ENCODE measurements at regions not wholly inside any gene's neighbourhood (a gene's known extent, or its start where the extent isn't known, plus 50 kb on each side); places are given as distances from the start of the nearest gene placed in this dataset.
"Not testable (repeated sequence)": the region's sequence is repeated elsewhere in the genome, so short reads cannot be mapped to it uniquely, and the experiment has no call there.

- DNase-seq: no peak
Observed at GRCh38 chr5:67732471-67732870, 483.1 kb upstream of the PIK3R1 start.

- DNase-seq: no peak
Observed at GRCh38 chr5:67731886-67732285, 483.7 kb upstream of the PIK3R1 start.

- DNase-seq: no peak
Observed at GRCh38 chr5:67730917-67731474, 484.6 kb upstream of the PIK3R1 start.

GRCh38 chr5:67728326-67728890, 487.1 kb upstream of the PIK3R1 start:
- no peak for DNase-seq

DNA sequence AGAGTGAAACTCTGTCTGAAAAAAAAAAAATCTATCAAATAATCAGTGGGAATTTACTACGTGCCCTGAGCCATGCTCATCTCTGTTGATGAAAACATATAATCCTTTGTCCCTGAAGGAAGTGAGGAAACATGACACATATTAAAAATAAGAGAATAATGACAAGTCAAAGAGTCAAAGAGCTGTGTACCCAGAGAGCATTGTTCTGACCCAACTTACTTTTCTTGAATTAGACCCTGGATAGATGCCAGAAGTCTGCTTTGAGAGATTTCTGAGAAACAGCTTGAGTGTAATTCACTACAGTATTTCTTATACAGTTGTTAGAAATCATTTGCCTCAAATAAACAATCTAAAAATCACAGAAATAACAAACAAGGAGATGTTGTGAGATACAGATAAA, 490.0 kb upstream of the PIK3R1 start:
- DNase-seq: no peak

DNA sequence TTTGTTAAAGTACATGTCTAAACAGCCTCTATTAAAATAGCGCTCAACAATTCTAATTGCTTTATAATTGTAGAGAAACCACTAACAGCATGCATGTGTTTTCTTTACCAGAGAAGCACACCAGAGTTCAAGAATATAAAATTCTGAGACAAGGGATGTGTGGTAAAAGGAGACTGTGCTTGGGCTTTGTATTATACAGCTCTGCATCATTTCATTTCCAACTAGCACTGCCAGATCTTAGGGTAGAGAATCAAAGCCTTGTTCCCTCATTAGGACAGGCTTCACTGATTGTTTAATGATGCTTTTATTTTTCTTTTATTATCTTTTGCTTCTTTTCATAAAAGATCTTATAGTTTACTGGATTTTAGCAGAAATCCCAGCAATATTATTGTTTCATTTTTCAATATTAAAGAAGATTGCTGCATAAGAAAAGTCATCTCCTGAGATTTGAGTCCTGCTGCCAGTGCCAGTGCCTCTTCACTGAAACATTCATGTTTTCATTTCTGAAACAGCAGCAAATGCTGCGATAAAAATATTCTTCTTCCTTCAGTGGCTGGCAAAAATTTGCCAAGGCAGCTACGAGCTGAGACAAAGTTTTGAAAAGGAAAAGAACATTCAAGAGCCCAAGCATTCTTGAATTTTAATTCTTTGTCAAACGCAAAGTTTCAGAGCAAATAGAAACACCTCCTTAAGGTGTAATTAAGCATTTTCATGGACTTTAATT, 491.0 kb upstream of the PIK3R1 start:
- no peak for DNase-seq

GRCh38 chr5:67723873-67724272, 491.7 kb upstream of the PIK3R1 start:
- no peak for DNase-seq

DNA sequence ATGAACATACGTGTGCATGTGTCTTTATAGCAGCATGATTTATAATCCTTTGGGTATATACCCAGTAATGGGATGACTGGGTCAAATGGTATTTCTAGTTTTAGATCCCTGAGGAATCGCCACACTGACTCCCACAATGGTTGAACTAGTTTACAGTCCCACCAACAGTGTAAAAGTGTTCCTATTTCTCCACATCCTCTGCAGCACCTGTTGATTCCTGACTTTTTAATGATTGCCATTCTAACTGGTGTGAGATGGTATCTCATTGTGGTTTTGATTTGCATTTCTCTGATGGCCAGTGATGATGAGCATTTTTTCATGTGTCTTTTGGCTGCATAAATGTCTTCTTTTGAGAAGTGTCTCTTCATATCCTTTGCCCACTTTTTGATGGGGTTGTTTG, 493.0 kb upstream of the PIK3R1 start:
- DNase-seq: not testable (repeated sequence)

DNA sequence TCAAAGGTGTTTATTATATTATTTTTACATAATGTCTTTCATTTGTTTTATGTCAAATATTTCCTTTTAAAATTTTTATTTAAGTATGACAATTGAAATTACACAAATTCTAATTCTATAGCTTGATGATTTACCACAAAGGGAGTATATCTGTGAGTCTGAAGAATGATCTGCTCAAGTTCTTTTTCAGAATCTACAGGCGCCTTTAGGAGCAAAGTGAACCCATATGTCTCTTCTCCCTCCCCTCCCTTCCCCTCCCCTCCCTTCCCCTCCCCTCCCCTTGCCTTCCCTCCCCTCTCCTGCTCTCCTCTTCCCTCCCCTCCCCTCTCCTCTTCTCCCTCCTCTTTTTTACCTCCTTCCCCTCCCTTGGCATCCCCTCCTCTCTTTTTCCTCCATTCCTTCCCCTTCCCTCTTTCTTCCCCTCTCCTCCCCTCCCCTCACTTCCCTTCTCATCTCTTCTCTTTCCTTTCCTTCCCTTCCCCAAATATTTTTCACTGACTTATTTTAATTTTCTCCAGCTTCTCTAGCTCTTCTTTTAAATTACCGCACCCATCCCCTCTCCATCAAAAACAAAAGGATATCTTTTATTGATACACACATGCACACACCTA, 495.3 kb upstream of the PIK3R1 start:
- DNase-seq: no peak

GRCh38 chr5:67702008-67702407, 505.4 kb upstream of the CD180 start:
- DNase-seq: no peak

DNA sequence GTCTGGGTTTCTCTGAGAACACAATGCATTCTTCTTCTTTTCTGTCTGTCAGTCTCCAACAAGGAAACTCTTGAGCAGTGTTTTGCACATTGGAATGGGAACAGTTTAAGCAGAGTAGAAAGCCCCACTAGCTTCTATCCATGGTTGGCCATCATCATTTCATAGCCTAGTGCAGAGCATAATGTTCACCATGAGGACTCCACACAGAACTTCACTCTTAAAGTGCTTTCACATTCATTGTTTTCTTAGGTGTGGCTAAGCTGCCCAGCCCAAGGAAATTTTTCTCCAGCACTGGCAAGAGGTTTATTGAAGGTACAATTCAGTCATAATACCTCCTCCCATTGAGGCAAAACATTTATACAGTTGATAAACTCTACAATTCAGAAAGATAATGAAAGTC, 503.0 kb upstream of the CD180 start:
- DNase-seq: no peak

GRCh38 chr5:67696446-67696845, 499.8 kb upstream of the CD180 start:
- no peak for DNase-seq

DNA sequence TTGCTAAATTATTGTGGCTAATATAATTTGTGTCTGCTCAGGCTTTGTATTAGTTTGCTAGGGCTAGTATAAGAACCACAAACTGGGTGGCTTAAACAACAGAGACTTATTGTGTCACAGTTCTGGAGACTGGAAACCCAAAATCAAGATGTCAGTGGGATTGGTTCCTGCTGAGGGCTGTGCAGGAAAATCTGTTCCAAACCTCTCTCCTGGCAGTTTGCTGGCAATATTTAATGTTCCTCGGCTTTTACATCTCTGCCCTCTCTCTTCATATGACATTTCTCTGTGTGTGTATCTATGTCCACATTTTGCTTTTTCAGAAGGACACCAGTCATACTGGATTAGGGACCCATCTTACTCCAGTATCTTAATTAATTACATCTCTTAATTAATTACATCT, 498.8 kb upstream of the CD180 start:
- no peak for DNase-seq

DNA sequence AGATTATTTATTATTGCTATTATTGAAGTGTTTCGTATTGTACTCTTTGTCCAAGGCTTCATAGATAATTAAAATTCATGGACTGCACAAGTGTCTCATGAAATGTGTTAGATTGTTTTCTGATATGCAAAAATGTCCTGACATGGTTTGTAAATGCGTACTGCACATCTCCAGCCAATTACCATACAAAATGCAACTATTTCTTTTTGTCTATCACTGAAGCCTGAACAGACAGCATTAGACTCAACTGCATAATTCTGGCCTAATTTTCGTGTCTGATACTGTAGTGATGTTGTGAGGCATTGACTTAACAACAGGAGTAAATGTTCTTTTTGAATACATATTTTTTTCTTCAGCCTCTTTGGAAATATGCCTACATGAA, 498.2 kb upstream of the CD180 start:
- DNase-seq: no peak

DNA sequence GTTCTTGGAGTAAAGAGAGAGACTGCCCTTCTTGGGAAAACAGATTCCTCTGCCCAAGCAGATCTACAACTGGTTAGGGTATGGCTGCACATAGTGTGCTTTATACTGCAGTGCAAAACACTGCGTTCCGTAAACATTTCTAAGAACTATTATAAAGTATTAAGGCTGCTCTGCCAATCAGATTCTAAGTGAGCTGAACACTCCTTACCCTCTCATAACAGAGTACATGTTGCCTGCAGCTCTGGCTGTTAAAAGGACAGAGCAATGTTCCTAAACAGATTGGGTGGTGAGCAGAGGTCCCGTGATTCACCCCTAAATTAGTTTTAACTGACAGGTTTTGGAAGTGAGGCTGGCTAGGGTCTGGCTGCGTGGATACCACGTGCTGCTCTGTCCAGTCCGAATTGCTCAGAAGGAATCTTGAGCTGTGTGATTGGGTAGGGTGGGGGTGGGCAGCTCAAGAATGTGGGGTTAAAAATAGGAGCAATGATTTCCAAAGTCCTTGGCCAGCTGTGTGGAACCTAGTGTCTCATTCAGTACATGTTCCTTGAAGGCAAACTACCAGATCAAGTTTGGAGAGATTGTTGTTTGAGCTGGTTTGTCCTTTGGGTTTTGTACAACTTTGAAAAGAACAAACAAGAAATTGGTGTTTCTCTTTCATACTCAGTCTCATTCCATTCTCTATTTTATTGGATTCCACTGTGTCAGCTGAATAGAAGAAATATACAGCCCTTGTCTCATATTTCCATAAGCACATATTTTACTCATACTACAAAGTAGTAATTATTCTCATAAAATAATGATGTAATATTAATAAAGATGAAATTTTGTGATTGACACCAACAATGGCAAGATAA, 497.6 kb upstream of the CD180 start:
- no peak for DNase-seq

GRCh38 chr5:67686746-67687145, 490.1 kb upstream of the CD180 start:
- no peak for DNase-seq

DNA sequence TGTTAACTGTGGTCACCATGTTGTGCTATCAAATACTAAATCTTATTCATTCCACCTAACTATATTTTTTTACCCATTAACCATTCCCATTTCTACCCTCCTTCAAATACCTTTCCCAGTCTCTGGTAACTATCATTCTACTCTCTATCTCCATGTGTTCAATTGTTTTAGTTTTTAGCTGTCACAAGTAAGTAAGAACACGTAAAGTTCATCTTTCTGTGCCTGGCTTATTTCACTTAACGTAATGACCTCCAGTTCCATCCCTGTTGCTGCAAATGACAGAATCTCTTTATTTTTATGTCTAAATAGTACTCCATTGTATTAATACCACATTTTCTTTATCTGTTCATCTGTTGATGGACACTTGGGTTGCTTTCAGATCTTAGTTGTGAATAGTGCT, 485.1 kb upstream of the CD180 start:
- DNase-seq: no peak

- DNase-seq: no peak
Observed at GRCh38 chr5:67680099-67680498, 483.5 kb upstream of the CD180 start.

DNA sequence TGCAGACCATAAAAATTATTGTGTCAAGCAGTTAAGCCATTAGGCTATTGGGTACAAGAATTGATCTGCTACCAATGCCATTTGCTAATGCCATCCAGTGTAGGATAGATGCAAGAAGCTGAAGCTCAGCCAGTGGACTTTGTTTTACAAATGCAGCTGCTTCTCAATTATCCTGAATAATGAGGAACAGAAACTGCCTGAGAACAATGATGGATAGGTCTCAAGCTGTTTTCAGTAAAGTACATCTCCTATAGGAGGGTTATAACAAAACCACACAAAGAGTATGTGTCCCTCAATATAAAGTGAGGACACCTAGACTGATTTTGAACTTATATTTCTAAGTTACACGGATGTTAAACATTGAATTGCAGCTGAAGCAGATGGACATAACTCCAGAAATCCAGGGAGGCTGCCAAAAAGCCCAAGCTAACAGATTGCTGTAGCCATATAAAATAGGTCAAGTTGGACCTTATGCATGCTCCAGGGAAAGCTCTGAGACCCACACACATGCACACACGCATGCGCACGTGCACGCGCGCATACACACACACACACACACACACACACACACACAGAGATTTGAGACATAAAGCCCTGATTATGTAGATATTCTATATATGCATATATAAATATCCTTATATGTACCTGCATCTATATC, 482.7 kb upstream of the CD180 start:
- DNase-seq: no peak

- DNase-seq: no peak
Observed at GRCh38 chr5:67678594-67678993, 482.0 kb upstream of the CD180 start.

DNA sequence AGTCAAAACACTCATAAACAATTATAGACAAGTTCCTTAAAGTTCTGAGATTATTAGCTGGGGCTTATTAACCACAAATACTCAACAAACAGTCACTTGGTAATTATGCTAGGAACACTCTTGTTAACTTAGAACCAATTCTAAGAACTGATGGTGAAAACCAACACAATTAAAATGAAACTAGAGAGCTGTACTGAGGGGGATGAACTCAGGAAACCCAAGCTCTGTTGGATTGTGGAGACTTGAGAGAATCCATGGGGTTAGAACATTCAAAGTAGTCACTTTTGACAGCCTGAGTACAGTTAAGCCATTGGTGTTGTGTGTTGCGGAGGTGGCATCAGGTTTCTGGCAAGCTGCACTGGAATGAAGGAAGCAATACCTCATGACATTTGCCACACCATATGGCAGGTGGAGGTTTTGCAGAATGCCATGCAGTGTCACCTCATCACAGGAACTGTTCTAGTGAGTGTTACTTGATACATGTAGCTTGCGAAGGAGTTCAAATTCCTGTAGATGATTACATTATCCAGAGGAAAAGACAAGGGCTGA, 480.9 kb upstream of the CD180 start:
- DNase-seq: no peak

DNA sequence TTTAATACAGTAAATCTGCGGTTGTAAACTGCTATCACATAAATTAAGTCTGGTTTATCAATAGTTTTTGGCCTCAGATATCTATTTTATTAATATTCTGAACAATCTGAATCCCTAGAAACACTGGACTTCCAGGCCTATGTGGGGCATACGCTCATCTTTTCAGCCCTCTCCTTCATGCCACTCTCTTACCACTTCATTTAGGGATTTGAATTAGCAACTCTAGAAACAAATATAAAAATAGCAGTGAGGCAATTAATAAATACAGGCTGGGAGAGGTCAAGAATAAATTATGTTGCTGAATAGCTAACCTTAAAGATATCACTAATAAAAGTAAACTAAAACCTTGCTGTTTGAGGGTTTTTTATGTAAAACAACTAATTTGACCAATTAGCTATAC, 480.3 kb upstream of the CD180 start:
- DNase-seq: no peak
